ENCODE measurements at regions not wholly inside any gene's neighbourhood (a gene's known extent, or its start where the extent isn't known, plus 50 kb on each side); places are given as distances from the start of the nearest gene placed in this dataset.

GRCh38 chr6:169839493-169839892 lies 88.1 kb downstream of the ERMARD start:
- Histone ChIP-seq H3K4me1 (ENCODE audit: control insufficient read depth, low read depth, low read length) (no peaks in the 10 kb centered on the region), H3K27me3 (ENCODE audit: control insufficient read depth, insufficient read depth, low read length) (no peaks in the 10 kb centered on the region), H3K36me3 (ENCODE audit: control insufficient read depth, low read depth, low read length) (no peaks in the 10 kb centered on the region), H3K27ac (ENCODE audit: low read length) (no peak overlapping the region), H3K9me3 (ENCODE audit: control insufficient read depth, low read depth, low read length) (no peaks in the 10 kb centered on the region), H3K4me3 (ENCODE audit: low read length) (no peak overlapping the region), H3K9ac (ENCODE audit: low read length) (no peak overlapping the region)

- Histone ChIP-seq H3K36me3 (ENCODE audit: control insufficient read depth, low read depth, low read length) (no peaks in the 10 kb centered on the region), H3K27ac (ENCODE audit: low read length) (no peak overlapping the region), H3K4me3 (ENCODE audit: low read length) (no peak overlapping the region), H3K9ac (ENCODE audit: low read length) (no peak overlapping the region), H3K27me3 (ENCODE audit: control insufficient read depth, insufficient read depth, low read length) (no peaks in the 10 kb centered on the region), H3K4me1 (ENCODE audit: control insufficient read depth, low read depth, low read length) (no peaks in the 10 kb centered on the region), H3K9me3 (ENCODE audit: control insufficient read depth, low read depth, low read length) (no peaks in the 10 kb centered on the region)
Measured at GRCh38 chr6:169839029-169839481, 87.6 kb downstream of the ERMARD start.

GRCh38 chr6:169838346-169839028 lies 87.1 kb downstream of the ERMARD start:
- Histone ChIP-seq H3K9me3 (ENCODE audit: control insufficient read depth, low read depth, low read length) (no peaks in the 10 kb centered on the region), H3K4me1 (ENCODE audit: control insufficient read depth, low read depth, low read length) (no peaks in the 10 kb centered on the region), H3K27me3 (ENCODE audit: control insufficient read depth, insufficient read depth, low read length) (no peaks in the 10 kb centered on the region), H3K27ac (ENCODE audit: low read length) (no peak overlapping the region), H3K9ac (ENCODE audit: low read length) (no peak overlapping the region), H3K36me3 (ENCODE audit: control insufficient read depth, low read depth, low read length) (no peaks in the 10 kb centered on the region), H3K4me3 (ENCODE audit: low read length) (no peak overlapping the region)

- H3K27me3 ChIP-seq (ENCODE audit: control insufficient read depth, insufficient read depth, low read length): no peaks in the 10 kb centered on the region
- no peaks in the 10 kb centered on the region for H3K36me3 ChIP-seq (ENCODE audit: control insufficient read depth, low read depth, low read length)
- peaks cover under 1% of the 10 kb centered on the region for H3K4me1 ChIP-seq (ENCODE audit: control insufficient read depth, low read depth, low read length)
- no peak overlapping the region for H3K9ac ChIP-seq (ENCODE audit: low read length)
- no peak overlapping the region for H3K27ac ChIP-seq (ENCODE audit: low read length)
- H3K4me3 ChIP-seq (ENCODE audit: low read length): no peak overlapping the region
- H3K9me3 ChIP-seq (ENCODE audit: control insufficient read depth, low read depth, low read length): no peaks in the 10 kb centered on the region
Measured at GRCh38 chr6:169837529-169838250, 86.3 kb downstream of the ERMARD start.

GRCh38 chr6:169833258-169833794 lies 81.9 kb downstream of the ERMARD start:
- Histone ChIP-seq H3K4me1 (ENCODE audit: control insufficient read depth, low read depth, low read length) (peaks cover 3% of the 10 kb centered on the region), H3K27ac (ENCODE audit: low read length) (no peak overlapping the region), H3K4me3 (ENCODE audit: low read length) (no peak overlapping the region), H3K9ac (ENCODE audit: low read length) (no peak overlapping the region), H3K36me3 (ENCODE audit: control insufficient read depth, low read depth, low read length) (no peaks in the 10 kb centered on the region), H3K27me3 (ENCODE audit: control insufficient read depth, insufficient read depth, low read length) (peaks cover 11% of the 10 kb centered on the region), H3K9me3 (ENCODE audit: control insufficient read depth, low read depth, low read length) (no peaks in the 10 kb centered on the region)

GRCh38 chr6:169832247-169832948 lies 81.0 kb downstream of the ERMARD start:
- Histone ChIP-seq H3K9ac (ENCODE audit: low read length) (no peak overlapping the region), H3K9me3 (ENCODE audit: control insufficient read depth, low read depth, low read length) (no peaks in the 10 kb centered on the region), H3K27me3 (ENCODE audit: control insufficient read depth, insufficient read depth, low read length) (peaks cover 11% of the 10 kb centered on the region), H3K4me3 (ENCODE audit: low read length) (no peak overlapping the region), H3K27ac (ENCODE audit: low read length) (no peak overlapping the region), H3K36me3 (ENCODE audit: control insufficient read depth, low read depth, low read length) (no peaks in the 10 kb centered on the region), H3K4me1 (ENCODE audit: control insufficient read depth, low read depth, low read length) (peaks cover 9% of the 10 kb centered on the region)

GRCh38 chr6:169831450-169832246 lies 80.2 kb downstream of the ERMARD start:
- Histone ChIP-seq H3K4me3 (ENCODE audit: low read length) (no peak overlapping the region), H3K9ac (ENCODE audit: low read length) (no peak overlapping the region), H3K36me3 (ENCODE audit: control insufficient read depth, low read depth, low read length) (no peaks in the 10 kb centered on the region), H3K9me3 (ENCODE audit: control insufficient read depth, low read depth, low read length) (peaks cover 2% of the 10 kb centered on the region), H3K27me3 (ENCODE audit: control insufficient read depth, insufficient read depth, low read length) (peaks cover 11% of the 10 kb centered on the region), H3K4me1 (ENCODE audit: control insufficient read depth, low read depth, low read length) (peaks cover 9% of the 10 kb centered on the region), H3K27ac (ENCODE audit: low read length) (no peak overlapping the region)
